ENCODE measurements at regions not wholly inside any gene's neighbourhood (a gene's known extent, or its start where the extent isn't known, plus 50 kb on each side); places are given as distances from the start of the nearest gene placed in this dataset.

GRCh38 chr4:96649536-96649935, 809.6 kb downstream of the PDHA2 start:
- H3K4me3 ChIP-seq (ENCODE audit: low read length): no peak overlapping the region
- H3K36me3 Mint-ChIP-seq (ENCODE audit: low read depth): no peaks in the 10 kb centered on the region
- WGBS, 2 experiments (ENCODE audit: insufficient coverage in 1 of 2, insufficient read length in 1 of 2): 89% methylated on average over 1 of the region's 1 CpG; no CpG with 5 or more reads in 1 of the 2 experiments
- H3K27me3 Mint-ChIP-seq (ENCODE audit: insufficient read depth): no peaks in the 10 kb centered on the region
- H3K4me1 Mint-ChIP-seq: no peaks in the 10 kb centered on the region
- H3K27ac Mint-ChIP-seq: no peak overlapping the region
- H3K4me1 ChIP-seq (ENCODE audit: control insufficient read depth, insufficient read depth, low read length): no peaks in the 10 kb centered on the region
- H3K9me3 ChIP-seq (ENCODE audit: control insufficient read depth, low read length): peaks cover 14% of the 10 kb centered on the region
- no peak overlapping the region for H3K4me3 Mint-ChIP-seq
- H3K27me3 ChIP-seq (ENCODE audit: control insufficient read depth, insufficient read depth, low read length, poor library complexity, severe bottlenecking): no peaks in the 10 kb centered on the region
- no peaks in the 10 kb centered on the region for H3K36me3 ChIP-seq (ENCODE audit: control insufficient read depth, insufficient read depth, low read length)
- no peak overlapping the region for H3K9ac ChIP-seq (ENCODE audit: extremely low read depth, low read length, poor library complexity, severe bottlenecking)
- DNase-seq: no peak
- H3K9me3 Mint-ChIP-seq: peaks cover 12% of the 10 kb centered on the region
- H3K27ac ChIP-seq (ENCODE audit: low read depth, low read length): no peak overlapping the region
- no peak for TF ChIP-seq CTCF (conservative IDR thresholded peaks at IDR 0.05)

- Histone ChIP-seq H3K9ac (ENCODE audit: extremely low read depth, low read length, poor library complexity, severe bottlenecking) (no peak overlapping the region), H3K4me3 (ENCODE audit: low read length) (no peak overlapping the region), H3K27ac (ENCODE audit: low read depth, low read length) (no peak overlapping the region), H3K36me3 (ENCODE audit: control insufficient read depth, insufficient read depth, low read length) (no peaks in the 10 kb centered on the region), H3K4me1 (ENCODE audit: control insufficient read depth, insufficient read depth, low read length) (no peaks in the 10 kb centered on the region), H3K27me3 (ENCODE audit: control insufficient read depth, insufficient read depth, low read length, poor library complexity, severe bottlenecking) (no peaks in the 10 kb centered on the region), H3K9me3 (ENCODE audit: control insufficient read depth, low read length) (peaks cover 9% of the 10 kb centered on the region)
- H3K4me3 Mint-ChIP-seq: no peak overlapping the region
- no peaks in the 10 kb centered on the region for H3K4me1 Mint-ChIP-seq
- H3K27me3 Mint-ChIP-seq (ENCODE audit: insufficient read depth): no peaks in the 10 kb centered on the region
- no peak overlapping the region for H3K27ac Mint-ChIP-seq
- WGBS, 2 experiments (ENCODE audit: insufficient coverage in 1 of 2, insufficient read length in 1 of 2): 100% methylated on average over 1 of the region's 1 CpG; no CpG with 5 or more reads in 1 of the 2 experiments
- no peak for TF ChIP-seq CTCF (conservative IDR thresholded peaks at IDR 0.05)
- no peaks in the 10 kb centered on the region for H3K36me3 Mint-ChIP-seq (ENCODE audit: low read depth)
- DNase-seq: no peak
- peaks cover 10% of the 10 kb centered on the region for H3K9me3 Mint-ChIP-seq
These were observed 812.3 kb downstream of the PDHA2 start for GRCh38 chr4:96652158-96652557.

- H3K4me3 Mint-ChIP-seq: no peak overlapping the region
- DNase-seq: no peak
- peaks cover 10% of the 10 kb centered on the region for H3K9me3 Mint-ChIP-seq
- no peaks in the 10 kb centered on the region for H3K36me3 ChIP-seq (ENCODE audit: control insufficient read depth, insufficient read depth, low read length)
- H3K4me1 Mint-ChIP-seq: no peaks in the 10 kb centered on the region
- H3K4me3 ChIP-seq (ENCODE audit: low read length): no peak overlapping the region
- TF ChIP-seq CTCF (conservative IDR thresholded peaks at IDR 0.05): no peak
- WGBS, 2 experiments (ENCODE audit: insufficient coverage in 1 of 2, insufficient read length in 1 of 2): 90 to 95% methylated on average over 3 to 7 of the region's 7 CpGs
- no peaks in the 10 kb centered on the region for H3K27me3 ChIP-seq (ENCODE audit: control insufficient read depth, insufficient read depth, low read length, poor library complexity, severe bottlenecking)
- no peaks in the 10 kb centered on the region for H3K36me3 Mint-ChIP-seq (ENCODE audit: low read depth)
- H3K4me1 ChIP-seq (ENCODE audit: control insufficient read depth, insufficient read depth, low read length): no peaks in the 10 kb centered on the region
- peaks cover 9% of the 10 kb centered on the region for H3K9me3 ChIP-seq (ENCODE audit: control insufficient read depth, low read length)
- no peaks in the 10 kb centered on the region for H3K27me3 Mint-ChIP-seq (ENCODE audit: insufficient read depth)
- no peak overlapping the region for H3K27ac Mint-ChIP-seq
- H3K27ac ChIP-seq (ENCODE audit: low read depth, low read length): no peak overlapping the region
- H3K9ac ChIP-seq (ENCODE audit: extremely low read depth, low read length, poor library complexity, severe bottlenecking): no peak overlapping the region
These were observed 812.9 kb downstream of the PDHA2 start for GRCh38 chr4:96652821-96653220.
